ENCODE measurements at regions not wholly inside any gene's neighbourhood (a gene's known extent, or its start where the extent isn't known, plus 50 kb on each side); places are given as distances from the start of the nearest gene placed in this dataset.
A peak's percentile ranks its signal among the peaks of the same experiment; 100 is the strongest.
"Not testable (repeated sequence)": the region's sequence is repeated elsewhere in the genome, so short reads cannot be mapped to it uniquely, and the experiment has no call there.

DNA sequence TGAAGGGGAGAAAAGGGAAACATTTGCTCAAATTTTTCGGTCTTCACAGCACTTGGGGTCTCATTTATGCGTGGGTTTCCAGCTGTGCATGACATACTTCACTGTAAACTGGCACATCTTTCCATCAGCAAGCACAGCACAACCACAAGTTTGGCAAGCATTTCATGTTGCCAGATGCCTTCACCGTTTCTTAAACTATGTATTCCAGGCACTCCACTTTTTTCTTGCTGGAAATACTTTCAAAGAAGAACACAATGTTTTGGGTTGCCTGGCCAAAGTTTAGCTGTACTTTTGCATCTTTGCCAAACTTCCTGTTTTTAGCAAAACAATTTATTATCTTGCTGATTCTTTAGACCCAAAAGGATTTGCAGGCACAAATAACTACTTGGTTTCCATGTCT is 194.6 kb upstream of the MEIS1 start:
- no peak for DNase-seq

DNA sequence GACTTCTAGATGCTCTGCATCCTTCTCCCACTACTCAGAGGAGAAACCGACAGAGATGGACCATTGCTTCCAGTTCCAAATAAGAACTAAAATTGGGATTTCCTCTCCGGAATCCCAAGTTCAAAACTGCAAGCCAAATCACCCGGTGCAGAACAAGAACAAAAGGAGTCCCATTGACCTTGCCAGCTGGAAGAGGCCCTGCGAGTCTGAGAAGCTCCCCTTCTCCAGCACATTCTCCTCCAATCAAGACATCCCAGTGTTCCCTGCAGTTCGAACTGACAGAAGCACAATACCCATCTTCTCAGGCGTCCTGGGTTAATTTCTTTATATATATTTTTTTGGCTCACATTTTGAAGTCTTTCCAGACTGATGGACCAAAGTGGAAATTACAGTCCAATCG is 195.3 kb upstream of the MEIS1 start:
- DNase-seq, result no peak

DNA sequence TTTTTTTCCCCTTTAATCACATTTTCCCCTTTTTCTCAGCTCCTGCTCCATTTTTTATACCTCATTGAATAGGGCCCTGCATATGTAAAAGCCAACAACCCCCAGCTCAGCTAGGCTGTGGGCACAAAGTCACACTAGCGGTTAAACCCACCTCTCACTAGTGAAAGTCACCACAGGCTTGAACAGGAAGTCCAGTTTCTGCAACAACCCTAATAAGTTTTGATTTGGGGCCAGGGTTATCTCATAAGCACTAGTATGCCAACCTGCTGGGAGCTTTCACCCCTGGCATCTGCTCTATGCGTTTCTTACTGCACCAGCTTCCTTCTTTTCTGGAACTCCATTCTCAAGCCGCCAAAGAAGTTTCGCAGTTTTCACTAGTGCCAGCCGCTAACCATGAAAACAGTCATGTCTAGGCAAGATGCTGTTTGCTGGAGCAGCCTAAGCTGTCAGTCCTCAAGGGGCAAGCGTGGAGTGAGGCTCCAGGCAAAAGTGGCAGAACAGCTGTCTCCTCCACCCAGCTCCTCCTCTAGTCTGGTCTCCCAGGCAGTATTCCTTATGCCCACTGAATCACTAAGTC is 197.0 kb upstream of the MEIS1 start:
- DNase-seq, result no peak

DNA sequence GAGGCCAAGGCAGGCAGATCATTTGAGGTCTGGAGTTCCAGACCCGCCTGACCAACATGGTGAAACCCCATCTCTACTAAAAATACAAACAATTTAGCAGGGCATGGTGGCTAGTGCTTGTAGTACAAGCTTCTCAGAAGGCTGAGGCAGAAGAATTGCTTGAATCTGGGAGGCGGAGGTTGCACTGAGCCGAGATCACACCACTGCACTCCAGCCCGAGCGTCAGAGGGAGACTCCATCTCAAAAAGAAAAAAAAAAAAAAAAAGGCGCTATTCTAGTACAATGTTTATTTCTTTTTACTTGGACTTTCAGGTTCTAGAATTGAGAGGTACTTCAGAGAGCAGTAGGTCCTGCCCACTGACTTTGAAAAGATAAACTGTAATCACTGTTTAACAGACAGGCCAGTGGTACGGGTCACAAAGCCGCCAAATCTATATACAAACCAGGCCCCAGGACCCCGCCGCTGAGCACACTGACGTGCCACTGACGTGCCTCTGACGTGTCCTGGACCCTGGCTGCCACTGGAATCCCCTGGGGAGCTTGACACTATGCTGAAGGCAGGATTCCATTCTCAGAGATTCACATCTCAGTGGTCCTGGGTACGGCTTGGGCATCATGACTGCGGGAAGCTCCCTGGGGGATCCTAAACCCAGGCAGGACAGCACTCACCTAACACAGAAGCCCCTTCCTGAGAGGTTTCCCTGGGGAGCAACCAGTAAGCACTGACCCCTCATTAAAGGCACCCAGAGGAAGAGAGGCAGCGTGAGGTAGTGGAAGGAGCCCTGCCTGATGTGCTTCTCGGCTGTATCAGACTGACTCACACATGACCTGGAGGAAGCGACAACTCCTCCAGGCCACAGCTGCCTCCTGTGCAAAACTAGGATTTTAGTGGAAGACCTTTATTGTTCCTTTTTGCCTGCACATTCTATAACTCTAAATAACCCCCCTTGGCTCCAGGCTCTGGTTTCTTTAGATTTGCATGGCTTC is 197.8 kb upstream of the MEIS1 start:
- DNase-seq, result no peak

DNA sequence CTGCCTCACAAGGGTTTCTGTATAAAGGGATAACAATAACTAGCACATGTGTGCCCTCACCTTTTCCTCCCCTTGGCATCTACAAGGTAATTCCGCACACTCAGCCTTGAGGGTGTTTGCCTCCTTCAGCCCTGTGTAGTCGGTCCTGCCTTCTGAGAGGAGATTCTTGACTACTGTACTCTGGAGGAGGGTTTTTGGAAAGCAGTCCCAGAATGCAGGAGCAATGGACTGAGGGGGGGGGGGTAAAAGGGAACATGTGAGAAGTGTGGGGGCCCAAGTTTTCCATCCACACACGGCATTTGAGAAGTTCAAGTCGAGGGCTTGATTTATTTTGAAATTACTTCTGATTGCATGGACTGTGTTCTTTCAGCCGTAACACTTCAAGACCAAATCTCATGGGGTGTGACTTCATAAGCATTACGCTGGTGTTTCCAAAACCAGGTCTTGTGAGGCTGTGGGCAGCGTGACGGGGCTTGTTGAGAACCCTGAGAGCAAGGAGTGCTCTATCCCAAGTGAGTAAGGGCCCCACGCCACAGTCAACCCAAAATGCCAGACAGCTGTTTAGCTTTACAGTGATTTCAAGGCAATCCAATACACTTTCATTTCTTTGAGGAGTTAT is 198.7 kb upstream of the MEIS1 start:
- DNase-seq, result no peak

DNA sequence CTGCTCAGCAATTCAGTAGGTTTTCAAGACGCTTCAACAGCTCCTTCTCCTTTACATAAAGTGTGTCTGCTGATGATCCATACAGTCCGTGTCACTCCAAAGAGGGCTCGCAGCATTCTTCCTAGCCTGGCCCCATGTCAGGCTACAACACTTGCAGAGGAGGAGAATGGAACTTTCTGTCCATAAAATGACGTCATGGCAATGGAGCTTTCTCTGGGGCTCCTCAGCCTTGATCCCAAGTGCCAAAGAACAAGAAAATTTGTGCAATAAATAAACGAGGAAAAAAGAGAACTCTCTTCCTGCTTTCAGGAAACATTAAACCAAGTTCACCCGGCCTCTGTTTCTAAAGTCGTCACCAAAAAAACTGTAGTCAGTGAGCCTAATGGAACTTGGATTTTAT is 199.5 kb upstream of the MEIS1 start:
- DNase-seq, result no peak

DNA sequence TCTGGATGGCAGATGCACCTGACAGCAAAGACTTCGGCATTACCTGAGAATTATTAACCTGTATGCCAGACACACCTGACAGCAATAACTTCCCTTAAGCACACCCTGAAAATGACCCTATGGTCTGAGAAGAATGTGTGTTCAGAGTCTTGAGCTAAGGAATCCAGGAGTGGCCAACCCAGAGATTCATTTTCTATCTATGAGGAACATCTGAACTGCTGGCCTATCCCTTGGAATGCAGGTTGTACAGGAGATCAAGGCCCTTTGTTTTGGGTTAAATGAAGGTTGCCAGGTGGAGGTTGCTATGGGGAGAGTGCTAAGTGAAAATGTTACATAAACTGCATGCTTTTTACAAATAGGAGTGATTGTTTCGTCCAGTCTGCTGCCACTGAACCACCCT is 200.9 kb upstream of the MEIS1 start:
- DNase-seq, result no peak

DNA sequence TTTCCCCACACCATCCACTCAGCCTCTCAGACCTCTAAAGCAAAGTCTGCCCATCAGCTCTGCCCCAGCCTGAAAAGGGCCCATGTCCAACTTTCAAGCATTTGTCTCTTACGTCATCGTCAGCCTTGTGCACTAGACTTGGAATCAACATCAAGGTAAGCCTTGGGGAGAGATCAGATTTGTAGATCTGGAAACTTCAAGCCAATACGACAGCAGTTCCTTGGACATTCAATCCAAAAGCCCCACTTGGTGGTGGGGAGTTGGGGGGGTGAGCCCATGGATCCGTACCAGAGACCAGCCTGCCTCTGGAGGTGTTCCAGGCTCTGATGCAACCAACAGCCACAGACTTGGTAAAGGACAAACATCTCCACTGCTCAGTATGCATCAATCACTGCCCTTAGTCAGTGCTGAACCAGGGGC is 206.8 kb upstream of the MEIS1 start:
- no peak for DNase-seq

DNA sequence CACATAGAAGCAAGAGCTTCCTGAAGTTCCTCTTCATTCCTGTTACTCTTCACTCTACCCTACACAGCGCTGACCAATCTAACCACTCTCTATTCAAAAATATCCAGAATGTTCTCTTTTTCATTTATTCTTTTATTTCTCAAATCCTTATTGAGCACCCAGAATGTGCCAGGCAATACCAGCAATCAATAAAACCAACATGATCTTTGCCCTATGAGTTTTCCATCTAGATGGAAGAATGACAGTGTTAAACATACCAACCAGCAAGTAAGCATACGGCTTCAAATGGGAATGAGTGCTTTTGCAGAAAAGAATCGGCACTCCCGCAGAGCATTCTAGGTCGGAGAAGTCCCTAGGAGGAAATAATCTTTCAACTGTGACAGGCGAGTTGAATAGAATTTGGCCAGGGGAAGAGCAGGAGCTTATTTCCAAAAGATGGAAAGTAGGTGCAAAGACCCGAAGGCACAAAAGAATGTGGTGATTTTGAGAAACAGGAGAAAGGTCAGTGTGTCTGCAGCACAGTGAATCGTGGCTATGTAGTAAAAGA is 217.8 kb upstream of the MEIS1 start:
- no peak for DNase-seq

DNA sequence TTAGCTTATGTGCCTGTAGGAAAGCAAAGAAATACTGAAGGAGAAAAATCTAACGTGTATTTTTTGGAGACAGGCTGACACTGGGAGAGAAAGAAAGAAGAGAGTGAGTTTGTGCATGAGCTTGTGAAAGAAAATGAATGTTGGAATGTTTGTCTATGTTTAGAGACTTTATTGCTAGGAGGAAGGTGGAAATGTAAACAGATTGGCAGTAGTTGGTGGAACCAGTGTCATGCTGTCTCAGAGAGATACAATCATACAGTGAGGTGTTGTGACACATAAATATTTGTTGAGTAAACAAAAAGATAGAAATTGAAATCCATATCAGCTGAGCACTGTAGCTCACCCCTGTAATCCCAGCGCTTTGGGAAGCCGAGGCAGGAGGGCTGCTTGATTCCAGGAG is 222.2 kb upstream of the MEIS1 start:
- no peak for DNase-seq

DNA sequence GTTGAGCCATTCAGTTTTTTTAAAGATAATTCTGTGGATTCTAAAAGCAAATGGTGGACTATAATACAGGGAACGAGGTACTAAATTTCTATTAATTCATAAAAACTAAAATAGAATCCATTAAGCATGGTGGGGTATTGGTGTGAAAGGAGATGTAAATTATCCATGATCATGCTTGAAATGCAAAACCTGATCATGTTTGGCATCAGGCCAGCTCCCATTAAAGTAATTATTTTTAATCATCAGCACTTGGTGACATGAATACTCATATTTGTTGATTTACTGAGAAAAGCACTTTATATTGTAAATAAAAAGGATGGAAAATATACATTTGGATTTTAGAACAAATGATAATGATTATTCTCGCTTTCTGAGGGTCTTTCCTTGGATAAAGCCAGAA is 232.3 kb upstream of the MEIS1 start:
- DNase-seq, result no peak

DNA sequence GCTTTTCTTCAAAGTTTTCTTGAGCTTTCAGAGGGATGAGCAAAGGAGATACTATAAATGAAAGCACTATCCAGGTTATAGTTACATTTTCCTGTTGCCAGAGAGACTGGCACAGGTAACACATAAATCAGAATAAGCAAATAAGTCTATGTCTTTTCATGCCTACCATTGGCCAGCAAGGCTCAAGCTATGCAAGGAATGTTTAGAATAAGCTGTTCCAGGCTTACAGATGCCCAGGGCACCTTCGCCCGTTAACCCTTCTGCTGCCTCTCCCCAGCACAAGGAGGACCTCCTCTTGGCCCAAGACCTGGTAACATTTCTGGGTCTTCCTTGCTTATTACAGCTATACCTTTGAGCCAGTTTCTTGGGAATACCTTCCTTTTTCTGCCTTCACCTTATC is 233.7 kb upstream of the MEIS1 start:
- DNase-seq, result no peak

DNA sequence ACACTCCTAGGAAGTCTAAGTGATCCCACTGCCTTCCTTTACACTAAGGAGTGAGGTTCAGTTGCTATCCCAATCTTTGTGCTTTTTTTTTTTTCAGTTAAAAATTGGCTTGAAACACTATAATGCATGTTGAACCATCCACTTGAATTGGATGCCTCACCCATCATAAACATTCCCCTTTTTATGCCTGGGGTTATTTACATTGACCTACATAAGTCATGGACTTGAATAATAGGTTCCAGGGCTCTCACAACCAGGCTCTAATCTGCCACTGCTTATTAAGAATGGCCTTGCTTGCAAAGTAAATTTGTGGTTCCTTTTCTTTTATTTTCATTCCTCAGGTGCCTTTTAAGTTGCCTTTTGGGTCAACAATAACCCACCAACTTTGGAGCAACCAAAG is 236.1 kb upstream of the MEIS1 start:
- peak in 1 of 2 experiments; percentile 3 for DNase-seq

DNA sequence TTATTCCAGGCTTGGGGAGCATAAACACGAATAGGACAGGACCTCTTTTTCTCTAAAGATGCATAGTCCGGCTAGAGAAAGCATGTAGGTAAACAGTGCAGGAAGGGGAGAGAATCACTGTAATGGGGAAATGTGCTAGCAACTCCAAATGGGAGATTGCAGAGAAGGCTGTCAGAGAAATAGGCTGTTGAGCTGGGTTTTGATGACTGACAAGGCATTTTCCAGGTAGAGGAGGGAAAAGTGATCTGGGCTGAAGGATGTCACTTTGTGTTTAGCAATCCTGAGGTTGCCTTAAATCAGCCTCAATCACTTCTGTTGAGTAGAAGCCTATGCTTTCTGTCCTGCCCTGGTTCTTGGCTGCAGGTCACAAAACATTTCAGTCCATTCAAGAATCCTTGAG is 242.0 kb upstream of the MEIS1 start:
- DNase-seq, result no peak

DNA sequence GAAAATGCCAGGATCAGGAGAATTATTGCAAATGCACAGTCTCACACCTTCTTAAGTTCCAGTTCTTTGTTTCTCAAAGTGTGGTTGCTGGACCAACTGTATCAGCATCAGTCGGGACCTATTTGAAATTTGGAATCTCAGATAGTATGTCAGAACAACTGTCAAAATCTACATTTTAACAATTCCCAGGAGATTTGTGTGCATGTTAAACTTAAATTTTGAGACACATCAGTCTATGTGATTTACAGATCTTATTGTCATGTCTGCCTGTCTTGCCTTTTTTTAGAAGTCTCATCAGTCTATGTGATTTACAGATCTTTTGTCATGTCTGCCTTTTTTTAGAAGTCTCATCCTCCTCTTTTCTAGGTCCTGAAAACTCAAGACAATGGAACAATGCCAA is 243.6 kb upstream of the MEIS1 start:
- DNase-seq, result no peak

DNA sequence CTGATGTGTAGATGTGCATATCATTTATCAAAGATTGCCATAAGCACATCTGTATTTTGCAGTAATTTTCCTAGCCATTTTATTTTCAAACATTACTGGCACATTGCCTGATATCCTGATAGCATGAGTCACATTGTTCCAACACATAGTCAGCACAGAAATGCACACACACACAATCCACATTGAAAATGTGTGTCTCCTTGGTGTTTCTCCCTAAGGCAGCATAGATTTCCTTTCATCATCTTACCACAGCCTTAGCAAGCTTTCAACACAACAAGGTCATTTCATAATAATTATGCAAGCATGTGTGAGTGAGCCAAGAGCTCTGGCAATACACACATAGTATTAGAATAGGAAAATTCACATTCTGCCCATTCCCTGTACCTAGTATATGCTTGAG is 245.4 kb upstream of the MEIS1 start:
- DNase-seq, result no peak

DNA sequence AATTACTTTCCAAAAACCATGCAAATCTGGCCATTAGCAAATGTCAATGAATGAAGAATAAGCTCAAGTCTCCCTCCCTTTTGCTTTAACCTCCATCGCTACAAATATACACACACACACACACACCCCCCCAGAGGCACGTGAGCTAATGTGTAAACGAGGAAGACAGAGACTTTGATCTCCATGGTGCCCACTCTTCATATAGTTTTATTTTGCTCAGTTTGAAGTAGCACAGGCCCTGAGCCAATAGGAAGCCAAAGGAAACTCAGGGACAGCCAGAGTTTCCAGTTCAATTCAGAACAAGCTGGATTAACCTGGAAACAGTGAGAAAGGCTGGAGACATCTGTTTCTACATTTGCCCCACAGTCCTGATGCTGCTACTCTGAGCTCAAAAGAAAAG is 248.4 kb upstream of the MEIS1 start:
- no peak for DNase-seq

DNA sequence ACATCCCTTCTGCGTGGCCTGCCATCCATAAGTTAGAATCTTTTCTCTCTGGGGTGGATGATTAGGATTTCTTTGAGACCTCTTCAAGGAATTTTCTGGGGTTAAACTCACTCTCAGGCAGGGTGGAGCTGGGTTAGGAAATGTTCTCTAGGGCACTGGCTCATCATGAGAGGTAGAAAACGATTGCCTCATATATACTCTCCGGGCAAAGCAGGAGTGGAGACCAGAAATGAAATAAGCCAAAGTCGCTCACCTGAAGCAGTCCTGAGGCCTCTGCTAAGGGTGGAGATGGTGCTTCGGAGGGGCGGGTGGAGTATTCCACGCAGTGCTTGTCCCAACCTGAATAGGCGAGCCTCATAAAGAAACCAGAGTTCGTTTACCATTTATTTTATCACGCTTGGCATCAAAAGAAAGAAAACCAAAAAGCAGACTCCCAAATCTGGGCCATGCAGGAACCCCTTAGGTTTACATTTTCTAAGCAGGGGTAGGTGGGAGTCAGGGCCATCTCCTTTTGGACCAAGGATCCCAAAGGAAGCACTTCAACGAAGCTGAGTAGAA is 249.3 kb upstream of the MEIS1 start:
- DNase-seq, result no peak

DNA sequence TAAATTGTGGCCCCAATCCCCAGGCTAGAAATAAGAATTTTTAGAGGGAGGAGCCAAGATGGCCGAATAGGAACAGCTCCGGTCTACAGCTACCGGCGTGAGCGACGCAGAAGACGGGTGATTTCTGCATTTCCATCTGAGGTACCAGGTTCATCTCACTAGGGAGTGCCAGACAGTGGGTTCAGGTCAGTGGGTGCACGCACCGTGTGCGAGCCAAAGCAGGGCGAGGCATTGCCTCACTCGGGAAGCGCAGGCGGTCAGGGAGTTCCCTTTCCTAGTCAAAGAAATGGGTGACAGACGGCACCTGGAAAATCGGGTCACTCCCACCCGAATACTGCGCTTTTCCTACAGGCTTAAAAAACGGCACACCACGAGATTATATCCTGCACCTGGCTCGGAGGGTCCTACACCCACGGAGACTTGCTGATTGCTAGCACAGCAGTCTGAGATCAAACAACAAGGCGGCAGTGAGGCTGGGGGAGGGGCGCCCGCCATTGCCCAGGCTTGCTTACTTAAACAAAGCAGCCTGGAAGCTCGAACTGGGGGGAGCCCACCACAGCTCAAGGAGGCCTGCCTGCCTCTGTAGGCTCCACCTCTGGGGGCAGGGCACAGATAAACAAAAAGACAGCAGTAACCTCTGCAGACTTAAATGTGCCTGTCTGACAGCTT is 257.7 kb upstream of the MEIS1 start:
- DNase-seq, result not testable (repeated sequence)

DNA sequence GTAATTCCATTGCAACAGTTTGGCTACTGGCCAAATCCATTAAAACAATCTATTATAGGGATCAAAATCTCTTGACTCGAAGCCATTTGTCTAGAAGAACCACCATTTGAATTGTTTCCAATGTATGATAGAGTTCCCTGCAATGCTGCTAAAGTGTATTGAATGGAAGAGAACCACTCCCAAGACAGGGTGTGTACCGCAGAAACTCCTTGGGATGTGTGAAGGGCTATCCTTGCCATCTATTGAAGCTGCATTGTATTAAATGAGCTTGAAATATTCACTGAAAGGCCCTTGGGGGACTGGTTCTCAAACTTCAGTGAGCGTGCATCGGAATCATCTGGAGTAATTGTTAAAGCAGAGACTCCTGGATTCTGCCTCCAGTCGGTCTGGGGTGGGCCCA is 260.4 kb upstream of the MEIS1 start:
- DNase-seq, result no peak

DNA sequence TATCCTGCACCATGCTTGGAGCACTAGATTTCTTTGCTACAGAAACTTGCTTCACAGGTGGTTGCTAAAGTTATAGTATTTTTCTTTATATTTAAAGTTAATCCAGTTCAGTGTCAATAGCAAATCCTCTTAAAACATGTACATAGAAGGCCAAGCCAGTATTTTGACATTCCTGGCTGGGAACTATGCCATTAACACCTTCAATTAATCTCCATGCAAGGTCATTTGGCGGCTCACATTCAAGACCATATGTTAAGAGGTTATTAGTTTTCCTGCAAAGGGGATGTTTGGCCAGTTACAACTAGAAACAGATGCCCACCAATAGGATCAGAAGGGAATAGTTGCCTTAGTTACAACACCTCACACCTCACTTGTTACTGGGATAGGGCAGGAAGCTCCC is 261.3 kb upstream of the MEIS1 start:
- DNase-seq, result no peak

DNA sequence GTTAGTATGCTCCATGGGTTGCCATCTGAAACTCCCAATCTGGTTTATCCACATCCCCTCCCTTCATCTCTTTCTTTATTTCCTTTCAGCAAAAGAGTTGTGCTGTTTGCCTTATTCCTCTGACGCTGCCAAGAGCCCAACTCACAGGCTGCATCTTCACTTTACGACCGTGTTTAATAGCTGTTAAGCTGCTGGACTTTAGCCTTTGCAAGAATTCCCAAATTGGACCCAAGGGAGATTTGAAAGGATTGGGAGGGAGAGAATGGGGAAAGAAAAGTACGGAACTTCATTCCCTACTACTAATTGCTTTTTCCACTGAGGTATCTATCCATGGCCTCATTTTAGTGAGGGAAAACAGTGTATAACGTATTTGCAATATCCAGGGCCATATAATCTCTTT is 263.4 kb upstream of the MEIS1 start:
- no peak for DNase-seq

DNA sequence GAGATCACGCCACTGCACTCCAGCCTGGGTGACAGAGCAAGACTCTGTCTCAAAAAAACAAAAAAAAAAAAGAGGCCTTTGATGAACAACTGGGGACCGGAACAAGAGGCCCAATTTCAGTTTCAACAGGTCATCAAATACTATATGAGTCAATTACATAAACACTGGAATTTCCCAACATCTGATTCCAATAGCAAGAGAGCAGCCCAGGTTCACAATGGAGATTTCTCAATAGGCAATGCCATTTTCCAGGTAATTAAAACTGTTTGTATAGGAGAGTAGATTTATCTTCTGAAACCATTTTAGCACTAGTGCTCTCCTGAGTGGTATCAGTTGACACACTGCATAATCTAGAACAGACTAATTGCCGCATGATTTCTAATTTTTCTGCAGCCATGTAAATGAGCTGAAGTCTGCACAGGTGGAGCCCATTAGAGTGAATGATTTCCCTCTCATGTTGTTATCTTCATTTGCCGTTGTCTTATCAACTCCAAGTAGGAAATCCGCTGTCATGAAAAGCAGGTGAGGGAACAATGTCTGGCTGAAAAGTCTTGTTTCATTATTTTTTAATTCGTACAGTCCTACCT is 264.1 kb upstream of the MEIS1 start:
- DNase-seq, result no peak

Data from NCI-H2081 (cell line).